Prostate gland (tissue), 2 donors: ENCODE measurements at regions not wholly inside any gene's neighbourhood (a gene's known extent, or its start where the extent isn't known, plus 50 kb on each side); places are given as distances from the start of the nearest gene placed in this dataset.
A peak's percentile ranks its signal among the peaks of the same experiment; 100 is the strongest.

Experiments used
- DNase-seq: peaks from one replicate; pipeline ENCODE4 v3.0.0-alpha.2; 2019; ENCODE audit warnings: low spot score
- H3K27ac ChIP-seq, 2 donors: fragments of 200-600 bp; sonication (generic); 2 replicates each; pipeline ENCODE4 v1.5.1; 2017 to 2019
- H3K27me3 ChIP-seq: fragments of 200-600 bp; sonication (generic); replicated peaks from 2 replicates; pipeline ENCODE4 v1.5.1; 2019; ENCODE audit not compliant: insufficient read depth
- H3K36me3 ChIP-seq, 2 donors: fragments of 200-600 bp; sonication (generic); 1 replicate in 1 of 2; 2 replicates in 1 of 2; pipeline versions ENCODE4 v1.5.1 to v1.8.1; 2017 to 2019
- H3K4me1 ChIP-seq: fragments of 200-600 bp; sonication (generic); replicated peaks from 2 replicates; pipeline ENCODE4 v1.5.1; 2019
- H3K4me3 ChIP-seq, 2 donors: fragments of 200-600 bp; sonication (generic); 2 replicates each; pipeline ENCODE4 v1.5.1; 2017 to 2019
- H3K9me3 ChIP-seq: fragments of 200-600 bp; sonication (generic); 2 replicates; pipeline ENCODE4 v1.5.1; 2017
- POLR2A ChIP-seq: fragments of 450-650 bp; IDR thresholded peaks from one replicate; pipeline ENCODE4 v1.6.1; 2016; ENCODE audit warnings: antibody characterized with exemption, mild to moderate bottlenecking
- POLR2AphosphoS5 ChIP-seq: sonication (generic); formaldehyde crosslinking; IDR thresholded peaks from one replicate; pipeline ENCODE4 v1.6.1; 2017; ENCODE audit warnings: antibody characterized with exemption
- WGBS: methylation state at CpG from one replicate; pipeline ENCODE4 v1.1.5; 2018; 5-methylcytosine and 5-hydroxymethylcytosine counted together
- intact Hi-C: fragments of 100-400 bp; cut with DNase I; formaldehyde crosslinking; loops from one replicate; pipeline ENCODE4 v1.14.2; 2022
- TF ChIP-seq, protein P1 (sequence below), 4 experiments: fragments of 200-600 bp in 2 of 4; fragments of 450-650 bp in 2 of 4; sonication (generic) in 2 of 4; IDR thresholded peaks; 1 replicate in 3 of 4; 2 replicates in 1 of 4; pipeline ENCODE4 v1.5.1; 2016 to 2019; ENCODE audit warnings: antibody characterized with exemption in 4 of 4, mild to moderate bottlenecking in 2 of 4, moderate library complexity in 2 of 4

DNA sequence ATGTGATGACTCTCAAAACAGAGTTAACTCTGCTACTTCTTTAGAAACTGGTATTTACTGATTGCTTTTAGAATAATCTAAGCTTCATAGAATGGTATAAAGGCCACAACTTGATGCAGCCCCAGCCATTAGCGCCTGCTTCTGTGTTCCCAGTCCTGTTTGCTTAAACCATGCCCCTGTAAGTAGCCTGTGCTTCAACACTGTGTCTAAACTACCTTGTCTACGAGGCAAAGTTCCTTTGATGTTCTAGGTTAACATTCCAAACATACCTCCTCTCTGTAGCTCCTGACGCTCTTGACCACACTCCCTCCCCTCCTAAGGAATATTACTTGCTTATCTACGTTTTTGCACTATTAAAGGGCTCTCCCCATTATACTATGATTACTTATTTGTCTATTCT, 352.5 kb upstream of the ADGRL3 start:
- intact Hi-C loops = no loop called here
- no peaks in the 10 kb centered on the region for H3K27me3 ChIP-seq
- H3K36me3 ChIP-seq = no peaks in the 10 kb centered on the region
- TF ChIP-seq POLR2AphosphoS5 (no peak), POLR2A (no peak)
- TF ChIP-seq, protein P1, sequence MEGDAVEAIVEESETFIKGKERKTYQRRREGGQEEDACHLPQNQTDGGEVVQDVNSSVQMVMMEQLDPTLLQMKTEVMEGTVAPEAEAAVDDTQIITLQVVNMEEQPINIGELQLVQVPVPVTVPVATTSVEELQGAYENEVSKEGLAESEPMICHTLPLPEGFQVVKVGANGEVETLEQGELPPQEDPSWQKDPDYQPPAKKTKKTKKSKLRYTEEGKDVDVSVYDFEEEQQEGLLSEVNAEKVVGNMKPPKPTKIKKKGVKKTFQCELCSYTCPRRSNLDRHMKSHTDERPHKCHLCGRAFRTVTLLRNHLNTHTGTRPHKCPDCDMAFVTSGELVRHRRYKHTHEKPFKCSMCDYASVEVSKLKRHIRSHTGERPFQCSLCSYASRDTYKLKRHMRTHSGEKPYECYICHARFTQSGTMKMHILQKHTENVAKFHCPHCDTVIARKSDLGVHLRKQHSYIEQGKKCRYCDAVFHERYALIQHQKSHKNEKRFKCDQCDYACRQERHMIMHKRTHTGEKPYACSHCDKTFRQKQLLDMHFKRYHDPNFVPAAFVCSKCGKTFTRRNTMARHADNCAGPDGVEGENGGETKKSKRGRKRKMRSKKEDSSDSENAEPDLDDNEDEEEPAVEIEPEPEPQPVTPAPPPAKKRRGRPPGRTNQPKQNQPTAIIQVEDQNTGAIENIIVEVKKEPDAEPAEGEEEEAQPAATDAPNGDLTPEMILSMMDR (IDR thresholded peaks at IDR 0.05) = no peak
- WGBS = 44% methylated on average over 4 of the region's 4 CpGs
- no peak for DNase-seq
- no peak overlapping the region for H3K27ac ChIP-seq
- H3K4me1 ChIP-seq = no peaks in the 10 kb centered on the region
- no peak overlapping the region for H3K4me3 ChIP-seq
- no peaks in the 10 kb centered on the region for H3K9me3 ChIP-seq

DNA sequence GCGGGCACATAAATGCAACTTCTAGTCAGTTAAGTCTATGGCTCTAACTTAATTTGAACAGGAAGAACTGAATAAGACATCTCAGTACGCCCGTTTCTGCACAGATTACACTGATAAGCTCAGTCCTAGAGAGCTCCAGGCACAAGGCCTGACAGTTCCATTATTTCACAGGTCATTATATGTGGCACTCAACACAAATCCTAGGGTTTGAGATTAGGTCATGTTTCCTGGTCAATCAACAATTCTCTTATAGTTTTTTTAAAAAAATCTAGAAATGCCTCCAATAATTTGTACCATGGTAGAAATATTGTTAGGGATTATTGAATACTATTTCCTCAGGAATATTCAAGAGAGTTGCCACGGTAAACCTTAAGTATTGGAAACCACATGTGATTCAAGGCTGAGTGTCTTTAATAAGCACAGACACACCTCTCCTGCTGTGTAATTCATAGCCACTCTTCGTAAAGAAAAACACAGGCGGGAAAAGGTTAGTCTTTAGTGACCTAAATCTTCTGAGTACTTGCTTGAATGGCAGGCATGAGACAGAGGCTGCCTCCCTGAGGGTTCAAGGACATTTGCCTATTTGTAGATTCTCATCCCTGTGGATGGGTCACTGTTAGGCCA, 342.9 kb upstream of the ADGRL3 start:
- no peak overlapping the region for H3K4me3 ChIP-seq
- intact Hi-C loops = no loop called here
- no peaks in the 10 kb centered on the region for H3K27me3 ChIP-seq
- H3K4me1 ChIP-seq = no peaks in the 10 kb centered on the region
- WGBS = 68% methylated on average over 6 of the region's 6 CpGs
- TF ChIP-seq POLR2A = no peak
- no peak for TF ChIP-seq POLR2AphosphoS5
- TF ChIP-seq, protein P1 (IDR thresholded peaks at IDR 0.05) = no peak
- H3K36me3 ChIP-seq = no peaks in the 10 kb centered on the region
- no peak for DNase-seq
- no peak overlapping the region for H3K27ac ChIP-seq
- no peaks in the 10 kb centered on the region for H3K9me3 ChIP-seq

DNA sequence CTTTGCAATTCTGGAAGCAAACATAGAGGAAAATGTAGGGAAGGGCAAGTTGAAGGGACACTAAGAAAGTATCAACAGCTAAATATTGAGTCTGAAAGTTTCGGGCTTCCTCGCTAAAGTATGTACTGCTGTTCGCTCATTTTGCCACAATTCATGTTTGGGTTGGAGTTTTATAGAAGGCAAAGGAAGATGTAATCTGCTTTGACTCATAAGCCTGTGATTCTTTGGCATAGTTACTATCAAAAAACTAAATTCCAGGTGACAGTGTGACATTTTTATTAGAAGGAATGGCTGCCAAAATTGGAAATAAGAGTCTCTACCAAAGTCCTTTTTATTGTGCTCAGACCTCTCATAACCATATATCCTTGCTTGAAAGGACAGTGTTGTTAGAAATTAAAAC, 336.7 kb upstream of the ADGRL3 start:
- Histone ChIP-seq H3K27me3 (no peaks in the 10 kb centered on the region), H3K4me1 (no peaks in the 10 kb centered on the region), H3K4me3 (no peak overlapping the region), H3K9me3 (no peaks in the 10 kb centered on the region), H3K36me3 (no peaks in the 10 kb centered on the region), H3K27ac (no peak overlapping the region)
- intact Hi-C loops = no loop called here
- WGBS = 41% methylated on average over 3 of the region's 3 CpGs
- TF ChIP-seq POLR2AphosphoS5 (peak; percentile 44), POLR2A (no peak)
- no peak for DNase-seq

DNA sequence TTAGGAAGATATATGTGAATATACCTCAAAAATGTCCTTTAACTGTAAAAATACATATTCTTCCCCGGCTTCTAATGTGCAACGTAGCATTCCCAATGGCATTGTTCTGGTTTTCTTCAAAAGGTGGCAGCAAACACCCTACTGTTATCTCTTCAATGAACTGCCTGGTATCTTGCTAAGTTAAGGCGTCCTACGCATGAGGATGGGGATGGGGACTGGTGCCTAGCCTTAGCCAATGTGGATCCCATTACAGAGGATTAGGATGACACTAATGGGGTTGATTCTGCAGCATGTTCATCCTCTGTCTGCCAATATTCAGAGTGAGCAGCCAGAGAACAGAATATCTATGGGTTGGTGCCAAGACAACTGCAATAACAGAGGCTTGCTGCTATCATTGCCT, 334.9 kb upstream of the ADGRL3 start:
- Histone ChIP-seq H3K36me3 (no peaks in the 10 kb centered on the region), H3K4me3 (no peak overlapping the region), H3K27me3 (no peaks in the 10 kb centered on the region), H3K9me3 (no peaks in the 10 kb centered on the region), H3K4me1 (no peaks in the 10 kb centered on the region), H3K27ac (no peak overlapping the region)
- no peak for TF ChIP-seq POLR2A
- TF ChIP-seq, protein P1 (IDR thresholded peaks at IDR 0.05) = peak in 1 of 4 experiments; percentile 24
- intact Hi-C loops = no loop called here
- no peak for DNase-seq
- 81% methylated on average over 4 of the region's 4 CpGs for WGBS

DNA sequence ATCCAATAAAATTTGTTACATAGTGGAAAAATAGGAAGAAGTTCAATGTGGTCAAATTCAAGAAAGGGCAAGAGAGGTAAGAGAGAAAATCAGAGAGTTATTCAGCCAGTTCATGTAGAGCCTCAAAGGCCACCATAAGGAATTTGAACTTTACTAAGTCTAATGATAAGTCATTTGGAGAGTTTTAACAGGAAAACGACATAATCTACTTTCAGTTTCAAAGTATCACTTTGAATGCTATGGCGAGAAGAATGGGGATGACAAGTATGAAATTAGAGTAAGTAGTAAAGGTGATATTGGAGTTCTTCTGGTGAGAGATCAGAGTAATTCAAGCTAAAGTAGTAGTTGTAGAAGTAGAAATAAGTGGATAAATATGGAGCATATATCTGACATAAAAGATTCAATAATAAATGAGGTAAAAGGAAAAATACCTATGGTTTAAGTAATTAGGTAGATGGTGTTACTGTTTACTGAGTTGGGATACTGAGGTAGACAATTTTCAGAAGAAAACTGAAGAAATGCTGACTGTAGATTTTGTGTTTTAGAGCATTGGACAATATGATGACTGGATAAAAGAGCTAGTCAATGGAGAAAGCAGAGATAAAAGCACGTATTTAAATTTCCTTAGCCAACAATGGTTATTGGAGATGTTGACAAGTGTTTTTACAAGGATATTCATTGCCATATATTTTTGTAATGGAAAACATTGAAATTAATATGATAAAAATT, 331.7 kb upstream of the ADGRL3 start:
- H3K27me3 ChIP-seq = no peaks in the 10 kb centered on the region
- WGBS = 86% methylated on average over 3 of the region's 3 CpGs
- DNase-seq = no peak
- H3K36me3 ChIP-seq = no peaks in the 10 kb centered on the region
- peaks cover 7% of the 10 kb centered on the region for H3K4me1 ChIP-seq
- no peaks in the 10 kb centered on the region for H3K9me3 ChIP-seq
- H3K4me3 ChIP-seq = no peak overlapping the region
- no peak for TF ChIP-seq POLR2AphosphoS5
- no peak for TF ChIP-seq POLR2A
- intact Hi-C loops = no loop called here
- no peak overlapping the region for H3K27ac ChIP-seq

DNA sequence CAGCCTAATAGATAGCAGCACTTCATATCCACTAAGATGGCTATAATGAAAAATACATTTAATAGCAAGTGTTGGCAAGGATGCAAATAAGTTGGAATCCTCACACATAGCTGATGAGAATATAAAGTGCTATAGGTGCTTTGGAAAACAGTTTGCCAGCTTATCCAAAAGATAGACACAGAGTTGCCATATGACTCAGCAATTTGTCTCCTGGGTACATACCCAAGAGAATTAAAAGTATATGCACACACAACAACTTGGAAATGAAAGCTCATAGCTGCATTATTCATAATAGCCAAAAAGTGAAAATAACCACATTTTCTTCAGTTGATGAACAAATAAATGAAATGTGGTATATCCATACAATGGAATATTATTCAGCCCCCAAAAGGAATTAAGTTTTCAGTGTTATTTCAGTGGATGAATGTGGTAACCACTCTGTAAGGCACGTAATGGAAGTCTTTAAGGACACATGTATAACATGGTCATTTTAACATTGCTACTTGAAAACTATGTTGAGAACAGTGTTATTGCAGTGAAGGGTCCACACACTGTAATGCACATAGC, 320.9 kb upstream of the ADGRL3 start:
- 91% methylated on average over 1 of the region's 1 CpG for WGBS
- intact Hi-C loops = no loop called here

More for the DNA sequence above, 320.9 kb upstream of the ADGRL3 start:
- Histone ChIP-seq H3K36me3 (no peaks in the 10 kb centered on the region), H3K9me3 (no peaks in the 10 kb centered on the region), H3K4me3 (no peak overlapping the region), H3K4me1 (no peaks in the 10 kb centered on the region), H3K27ac (no peak overlapping the region), H3K27me3 (no peaks in the 10 kb centered on the region)
- TF ChIP-seq, protein P1 (IDR thresholded peaks at IDR 0.05) = no peak
- no peak for TF ChIP-seq POLR2A
- TF ChIP-seq POLR2AphosphoS5 = no peak
- no peak for DNase-seq
